H9 (cell line): ENCODE measurements at regions not wholly inside any gene's neighbourhood (a gene's known extent, or its start where the extent isn't known, plus 50 kb on each side); places are given as distances from the start of the nearest gene placed in this dataset.

ENCODE experiments used
- DNase-seq: peaks from one replicate; pipeline ENCODE4 v3.0.0-alpha.2; 2017
- H2AFZ ChIP-seq: one replicate; pipeline ENCODE4 v1.6.1; 2013; ENCODE audit warnings: mild to moderate bottlenecking, low read length, control low read depth, moderate library complexity
- H2AK5ac ChIP-seq: 2 replicates; pipeline ENCODE4 v1.6.1; 2013; ENCODE audit warnings: low read length, control low read depth, mixed read lengths; ENCODE audit not compliant: insufficient read length
- H2BK120ac ChIP-seq: one replicate; pipeline ENCODE4 v1.6.1; 2013; ENCODE audit warnings: low read depth, mild to moderate bottlenecking, low read length, control low read depth, inconsistent platforms; ENCODE audit not compliant: poor library complexity, severe bottlenecking
- H2BK12ac ChIP-seq: 2 replicates; pipeline ENCODE4 v1.6.1; 2013; ENCODE audit warnings: low read length, control low read depth, mixed read lengths, low read depth; ENCODE audit not compliant: insufficient read length
- H2BK15ac ChIP-seq: 2 replicates; pipeline ENCODE4 v1.6.1; 2013; ENCODE audit warnings: low read depth, low read length, control low read depth
- H2BK20ac ChIP-seq: one replicate; pipeline ENCODE4 v1.6.1; 2013; ENCODE audit warnings: low read depth, mild to moderate bottlenecking, low read length, control low read depth, inconsistent platforms; ENCODE audit not compliant: poor library complexity, severe bottlenecking
- H2BK5ac ChIP-seq: 2 replicates; pipeline ENCODE4 v1.6.1; 2013; ENCODE audit warnings: low read length, control low read depth, mixed read lengths; ENCODE audit not compliant: insufficient read length
- H3K14ac ChIP-seq: 2 replicates; pipeline ENCODE4 v1.6.1; 2013; ENCODE audit warnings: low read length, control low read depth; ENCODE audit not compliant: insufficient read depth
- H3K18ac ChIP-seq: 2 replicates; pipeline ENCODE4 v1.6.1; 2013; ENCODE audit warnings: low read depth, mild to moderate bottlenecking, mixed read lengths, low read length, control low read depth; ENCODE audit not compliant: insufficient read length
- H3K23ac ChIP-seq: 2 replicates; pipeline ENCODE4 v1.6.1; 2013; ENCODE audit warnings: low read length, control low read depth, mixed read lengths, low read depth; ENCODE audit not compliant: insufficient read length
- H3K23me2 ChIP-seq: 2 replicates; pipeline ENCODE4 v1.6.1; 2013; ENCODE audit warnings: low read depth, mild to moderate bottlenecking, mixed read lengths, low read length, control low read depth; ENCODE audit not compliant: insufficient read length, poor library complexity, severe bottlenecking
- H3K27ac ChIP-seq: 2 replicates; pipeline ENCODE4 v1.5.1; 2013; ENCODE audit warnings: low read length, control low read depth, mixed read lengths, low read depth; ENCODE audit not compliant: insufficient read length
- H3K27me3 ChIP-seq: 2 replicates; pipeline ENCODE4 v1.6.1; 2013; ENCODE audit warnings: low read length, control low read depth, inconsistent platforms; ENCODE audit not compliant: insufficient read depth
- H3K4ac ChIP-seq: 2 replicates; pipeline ENCODE4 v1.6.1; 2013; ENCODE audit warnings: low read depth, mild to moderate bottlenecking, control low read depth, inconsistent platforms, low read length, moderate library complexity
- H3K4me1 ChIP-seq: 2 replicates; pipeline ENCODE4 v1.6.1; 2013; ENCODE audit warnings: low read length, control low read depth, inconsistent platforms; ENCODE audit not compliant: insufficient read depth
- H3K4me2 ChIP-seq: 2 replicates; pipeline ENCODE4 v1.6.1; 2013; ENCODE audit warnings: low read length, control low read depth, mixed read lengths; ENCODE audit not compliant: insufficient read length, insufficient read depth
- H3K56ac ChIP-seq: 2 replicates; pipeline ENCODE4 v1.6.1; 2013; ENCODE audit warnings: low read depth, mild to moderate bottlenecking, mixed read lengths, low read length, control low read depth; ENCODE audit not compliant: insufficient read length
- H3K79me1 ChIP-seq: 2 replicates; pipeline ENCODE4 v1.6.1; 2013; ENCODE audit warnings: low read depth, mild to moderate bottlenecking, moderate library complexity, low read length, control low read depth, inconsistent platforms; ENCODE audit not compliant: insufficient read depth, poor library complexity, severe bottlenecking
- H3K79me2 ChIP-seq: 2 replicates; pipeline ENCODE4 v1.6.1; 2013; ENCODE audit warnings: low read length, control low read depth, inconsistent platforms; ENCODE audit not compliant: insufficient read depth
- H3K9ac ChIP-seq: 2 replicates; pipeline ENCODE4 v1.6.1; 2013; ENCODE audit warnings: low read length, control low read depth, mixed read lengths; ENCODE audit not compliant: insufficient read length; ENCODE audit errors: extremely low read depth
- H3K9me3 ChIP-seq: one replicate; pipeline ENCODE4 v1.6.1; 2013; ENCODE audit warnings: low read depth, low read length, inconsistent platforms; ENCODE audit not compliant: control insufficient read depth
- H3T11ph ChIP-seq: one replicate; pipeline ENCODE4 v1.6.1; 2013; ENCODE audit warnings: mild to moderate bottlenecking, low read length, control low read depth, inconsistent platforms
- H4K20me1 ChIP-seq: one replicate; pipeline ENCODE4 v1.6.1; 2013; ENCODE audit not compliant: control insufficient read depth, insufficient read length, insufficient read depth
- H4K5ac ChIP-seq: 2 replicates; pipeline ENCODE4 v1.6.1; 2013; ENCODE audit warnings: low read depth, mild to moderate bottlenecking, mixed read lengths, low read length, control low read depth; ENCODE audit not compliant: insufficient read length
- H4K8ac ChIP-seq: replicated peaks from 2 replicates; pipeline ENCODE4 v1.6.1; 2013; ENCODE audit warnings: low read length, control low read depth, mixed read lengths, low read depth; ENCODE audit not compliant: insufficient read length
- H4K91ac ChIP-seq: 2 replicates; pipeline ENCODE4 v1.6.1; 2013; ENCODE audit warnings: low read depth, mild to moderate bottlenecking, moderate library complexity, mixed read lengths, low read length, control low read depth; ENCODE audit not compliant: insufficient read length
- H3K27ac Mint-ChIP-seq, 3 experiments: 2 replicates in 2 of 3; 3 replicates in 1 of 3; pipeline ENCODE4 v1.8.0; 2020 to 2021; ENCODE audit warnings: mixed read lengths in 3 of 3, mild to moderate bottlenecking in 1 of 3, moderate library complexity in 1 of 3
- H3K27me3 Mint-ChIP-seq: 2 replicates; pipeline ENCODE4 v1.8.0; 2021; ENCODE audit warnings: low read depth, mild to moderate bottlenecking, moderate library complexity, mixed read lengths
- H3K36me3 Mint-ChIP-seq, 3 experiments: 2 replicates in 2 of 3; 3 replicates in 1 of 3; pipeline ENCODE4 v1.8.0; 2020 to 2021; ENCODE audit warnings: low read depth in 3 of 3, mixed read lengths in 3 of 3; ENCODE audit not compliant: insufficient read depth in 1 of 3
- H3K4me1 Mint-ChIP-seq, 2 experiments: 2 replicates each; pipeline ENCODE4 v1.8.0; 2020; ENCODE audit warnings: mixed read lengths in 2 of 2
- H3K4me3 Mint-ChIP-seq, 2 experiments: 2 replicates in 1 of 2; 3 replicates in 1 of 2; pipeline ENCODE4 v1.8.0; 2020 to 2021; ENCODE audit warnings: mild to moderate bottlenecking in 2 of 2, mixed read lengths in 2 of 2, moderate library complexity in 1 of 2
- H3K9me3 Mint-ChIP-seq, 2 experiments: 2 replicates in 1 of 2; 3 replicates in 1 of 2; pipeline ENCODE4 v1.8.0; 2020; ENCODE audit warnings: mild to moderate bottlenecking in 2 of 2, mixed read lengths in 2 of 2, moderate library complexity in 1 of 2
- CTCF ChIP-seq: fragments of 200-600 bp; sonication (generic); conservative IDR thresholded peaks from 3 replicates; pipeline ENCODE4 v1.8.0; 2021; ENCODE audit warnings: antibody characterized with exemption, mild to moderate bottlenecking

- no peak overlapping the region for H3K27ac Mint-ChIP-seq
- H4K8ac ChIP-seq: no peak overlapping the region
Measured at GRCh38 chr3:7947930-7948329, 553.7 kb upstream of the LMCD1 start.

More at GRCh38 chr3:7947930-7948329, 553.7 kb upstream of the LMCD1 start:
- H4K91ac ChIP-seq: no peak overlapping the region
- H2BK12ac ChIP-seq: no peak overlapping the region
- peaks cover 0 to 4% of the 10 kb centered on the region in 2 experiments; a peak in 2 of 4 replicates for H3K4me1 Mint-ChIP-seq
- H4K5ac ChIP-seq: no peak overlapping the region
- H2BK15ac ChIP-seq: no peak overlapping the region
- H3K14ac ChIP-seq: no peak overlapping the region
- H3K9me3 ChIP-seq: no peaks in the 10 kb centered on the region
- H3K56ac ChIP-seq: no peak overlapping the region
- peaks cover 3% of the 10 kb centered on the region; the same call in 1 of the 2 replicates for H3K4me1 ChIP-seq
- H3K4me3 Mint-ChIP-seq: no peak overlapping the region
- no peaks in the 10 kb centered on the region for H3K27me3 ChIP-seq
- H2AFZ ChIP-seq: no peak overlapping the region
- no peak overlapping the region for H2BK120ac ChIP-seq
- no peak overlapping the region for H3K4me2 ChIP-seq
- no peak overlapping the region for H2BK20ac ChIP-seq
- DNase-seq: no peak
- H3K23ac ChIP-seq: no peak overlapping the region
- no peak overlapping the region for H3K9ac ChIP-seq
- H2BK5ac ChIP-seq: no peak overlapping the region
- no peak for TF ChIP-seq CTCF
- H3K23me2 ChIP-seq: no peaks in the 10 kb centered on the region
- no peaks in the 10 kb centered on the region for H3K27me3 Mint-ChIP-seq
- H3K36me3 Mint-ChIP-seq: peaks cover 0 to 2% (median 0%) of the 10 kb centered on the region in 3 experiments; a peak in 2 of 7 replicates
- H3K27ac ChIP-seq: no peak overlapping the region
- no peak overlapping the region for H2AK5ac ChIP-seq
- H3K9me3 Mint-ChIP-seq: no peaks in the 10 kb centered on the region
- no peak overlapping the region for H3K18ac ChIP-seq
- H3T11ph ChIP-seq: no peak overlapping the region
- H3K79me2 ChIP-seq: no peaks in the 10 kb centered on the region
- H4K20me1 ChIP-seq: no peaks in the 10 kb centered on the region
- no peak overlapping the region for H3K4ac ChIP-seq
- no peaks in the 10 kb centered on the region for H3K79me1 ChIP-seq
